Dermis microvascular lymphatic vessel endothelial cell (primary cell): ENCODE measurements at regions not wholly inside any gene's neighbourhood (a gene's known extent, or its start where the extent isn't known, plus 50 kb on each side); places are given as distances from the start of the nearest gene placed in this dataset.

Experiments
- DNase-seq, 2 donors: peaks; one replicate each; pipeline versions ENCODE4 v3.0.0 to v3.0.0-alpha.2; 2010; ENCODE audit warnings: low read depth in 2 of 2

- DNase-seq = no peak
Observed at GRCh38 chr10:56624082-56624481, 263.0 kb upstream of the ZWINT start.

GRCh38 chr10:56623064-56623463 is 262.0 kb upstream of the ZWINT start:
- DNase-seq = no peak

GRCh38 chr10:56622335-56622973 is 261.4 kb upstream of the ZWINT start:
- DNase-seq = no peak

- no peak for DNase-seq
Observed at GRCh38 chr10:56606202-56606601, 245.1 kb upstream of the ZWINT start.

GRCh38 chr10:56605051-56605450 is 244.0 kb upstream of the ZWINT start:
- DNase-seq = no peak

- no peak for DNase-seq
Observed at GRCh38 chr10:56604624-56605023, 243.6 kb upstream of the ZWINT start.

GRCh38 chr10:56599201-56599600 is 238.1 kb upstream of the ZWINT start:
- no peak for DNase-seq

- DNase-seq = no peak
Observed at GRCh38 chr10:56596257-56596656, 235.2 kb upstream of the ZWINT start.

- DNase-seq = no peak
Observed at GRCh38 chr10:56593120-56593519, 232.1 kb upstream of the ZWINT start.

- DNase-seq = no peak
Observed at GRCh38 chr10:56586461-56586891, 225.4 kb upstream of the ZWINT start.

GRCh38 chr10:56585447-56586171 is 224.6 kb upstream of the ZWINT start:
- no peak for DNase-seq

GRCh38 chr10:56583316-56583715 is 222.3 kb upstream of the ZWINT start:
- DNase-seq = no peak

GRCh38 chr10:56567580-56567979 is 206.5 kb upstream of the ZWINT start:
- DNase-seq = no peak

- no peak for DNase-seq
Observed at GRCh38 chr10:56561336-56561735, 200.3 kb upstream of the ZWINT start.

GRCh38 chr10:56551037-56551436 is 190.0 kb upstream of the ZWINT start:
- no peak for DNase-seq

GRCh38 chr10:56547163-56547562 is 186.1 kb upstream of the ZWINT start:
- no peak for DNase-seq

GRCh38 chr10:56537984-56538383 is 176.9 kb upstream of the ZWINT start:
- no peak for DNase-seq

- DNase-seq = no peak
Observed at GRCh38 chr10:56522166-56522565, 161.1 kb upstream of the ZWINT start.

GRCh38 chr10:56508562-56508961 is 147.5 kb upstream of the ZWINT start:
- DNase-seq = no peak

GRCh38 chr10:56507033-56507432 is 146.0 kb upstream of the ZWINT start:
- DNase-seq = no peak

- DNase-seq = no peak
Observed at GRCh38 chr10:56505555-56505954, 144.5 kb upstream of the ZWINT start.

- DNase-seq = no peak
Observed at GRCh38 chr10:56496186-56496486, 135.1 kb upstream of the ZWINT start.

GRCh38 chr10:56487746-56488145 is 126.7 kb upstream of the ZWINT start:
- DNase-seq = no peak
